HEK293T (cell line): ENCODE measurements at regions not wholly inside any gene's neighbourhood (a gene's known extent, or its start where the extent isn't known, plus 50 kb on each side); places are given as distances from the start of the nearest gene placed in this dataset.

Experiments
- CTCF ChIA-PET: fragments of 350-600 bp; formaldehyde crosslinking; extraction: SDS; loops from one replicate; lab custom pipeline; 2021; ENCODE audit warnings: antibody characterized with exemption, inconsistent platforms; lab: Yijun Ruan, JAX
- POLR2A ChIA-PET: fragments of 350-600 bp; formaldehyde crosslinking; extraction: SDS; loops from one replicate; lab custom pipeline; 2020; ENCODE audit warnings: antibody characterized with exemption, inconsistent platforms; lab: Yijun Ruan, JAX
- DNase-seq: peaks from one replicate; pipeline ENCODE4 v3.0.0; 2012; ENCODE audit warnings: mixed read lengths; ENCODE audit errors: extremely low spot score
- ARNT ChIP-seq: fragments of 450-650 bp; IDR thresholded peaks from 2 replicates; pipeline ENCODE4 v1.6.1; 2017; ENCODE audit warnings: mild to moderate bottlenecking
- BHLHE40 ChIP-seq: fragments of 450-650 bp; IDR thresholded peaks from 2 replicates; pipeline ENCODE4 v1.6.1; 2016; ENCODE audit warnings: mild to moderate bottlenecking, moderate library complexity, borderline replicate concordance
- CTBP1 ChIP-seq: fragments of 450-650 bp; IDR thresholded peaks from 2 replicates; pipeline ENCODE4 v1.6.1; 2016; ENCODE audit warnings: borderline replicate concordance
- ELF4 ChIP-seq: fragments of 450-650 bp; IDR thresholded peaks from 2 replicates; pipeline ENCODE4 v1.6.1; 2017; ENCODE audit warnings: antibody characterized with exemption
- FOXA1 ChIP-seq: fragments of 450-650 bp; IDR thresholded peaks from 2 replicates; pipeline ENCODE4 v1.6.1; 2016; ENCODE audit warnings: mild to moderate bottlenecking
- FOXK2 ChIP-seq: fragments of 450-650 bp; IDR thresholded peaks from 2 replicates; pipeline ENCODE4 v1.6.1; 2016; ENCODE audit warnings: mild to moderate bottlenecking
- FOXM1 ChIP-seq: fragments of 450-650 bp; IDR thresholded peaks from 2 replicates; pipeline ENCODE4 v1.6.1; 2017; ENCODE audit warnings: mild to moderate bottlenecking, borderline replicate concordance
- HDGF ChIP-seq: fragments of 450-650 bp; IDR thresholded peaks from 2 replicates; pipeline ENCODE4 v1.6.1; 2017; ENCODE audit warnings: antibody characterized with exemption, borderline replicate concordance
- L3MBTL2 ChIP-seq: fragments of 450-650 bp; conservative IDR thresholded peaks from 2 replicates; pipeline ENCODE4 v1.6.1; 2016; ENCODE audit warnings: mild to moderate bottlenecking
- LEF1 ChIP-seq: fragments of 450-650 bp; IDR thresholded peaks from 2 replicates; pipeline ENCODE4 v1.6.1; 2017; ENCODE audit warnings: mild to moderate bottlenecking, borderline replicate concordance
- NFRKB ChIP-seq: fragments of 450-650 bp; IDR thresholded peaks from 2 replicates; pipeline ENCODE4 v1.6.1; 2016; ENCODE audit warnings: mild to moderate bottlenecking, moderate library complexity
- SP1 ChIP-seq: fragments of 450-650 bp; IDR thresholded peaks from 2 replicates; pipeline ENCODE4 v1.6.1; 2017
- SUZ12 ChIP-seq: fragments of 450-650 bp; IDR thresholded peaks from 2 replicates; pipeline ENCODE4 v1.6.1; 2016; ENCODE audit warnings: mild to moderate bottlenecking
- TARDBP ChIP-seq: fragments of 450-650 bp; IDR thresholded peaks from 2 replicates; pipeline ENCODE4 v1.6.1; 2016
- ZNF384 ChIP-seq: fragments of 450-650 bp; IDR thresholded peaks from 2 replicates; pipeline ENCODE4 v1.6.1; 2016
- TF ChIP-seq, protein P1 (sequence below): fragments of 450-650 bp; IDR thresholded peaks from 2 replicates; pipeline ENCODE4 v1.6.1; 2016

DNA sequence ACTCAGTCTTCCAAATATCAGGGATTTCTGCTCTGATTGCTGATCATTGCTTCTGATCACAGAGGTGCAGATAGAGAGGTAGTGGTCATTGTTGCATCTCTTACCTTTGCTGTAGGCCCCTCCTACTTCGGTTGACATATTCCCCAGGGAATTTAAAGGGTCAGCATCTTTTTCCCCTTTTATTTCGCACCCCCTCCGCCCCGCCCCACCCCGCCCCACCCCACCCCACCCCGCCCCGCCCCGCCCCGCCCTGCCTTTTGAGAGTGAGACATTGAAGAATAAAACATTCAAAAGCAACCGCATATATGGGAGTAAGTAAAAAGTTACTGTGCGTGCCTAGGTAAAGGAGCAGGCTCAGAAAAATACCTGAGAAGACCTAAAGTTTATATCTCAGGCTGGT lies 463.9 kb downstream of the BTG1 start:
- POLR2A ChIA-PET, result no interaction called here
- no peak for DNase-seq
- TF ChIP-seq CTBP1 (no peak), FOXM1 (no peak), HDGF (no peak), LEF1 (no peak), SP1 (no peak), SUZ12 (no peak), BHLHE40 (no peak), ARNT (no peak), FOXA1 (no peak), TARDBP (no peak), FOXK2 (no peak), NFRKB (no peak), ZNF384 (no peak), L3MBTL2 (no peak)
- TF ChIP-seq, protein P1, sequence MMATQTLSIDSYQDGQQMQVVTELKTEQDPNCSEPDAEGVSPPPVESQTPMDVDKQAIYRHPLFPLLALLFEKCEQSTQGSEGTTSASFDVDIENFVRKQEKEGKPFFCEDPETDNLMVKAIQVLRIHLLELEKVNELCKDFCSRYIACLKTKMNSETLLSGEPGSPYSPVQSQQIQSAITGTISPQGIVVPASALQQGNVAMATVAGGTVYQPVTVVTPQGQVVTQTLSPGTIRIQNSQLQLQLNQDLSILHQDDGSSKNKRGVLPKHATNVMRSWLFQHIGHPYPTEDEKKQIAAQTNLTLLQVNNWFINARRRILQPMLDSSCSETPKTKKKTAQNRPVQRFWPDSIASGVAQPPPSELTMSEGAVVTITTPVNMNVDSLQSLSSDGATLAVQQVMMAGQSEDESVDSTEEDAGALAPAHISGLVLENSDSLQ, result no peak
- CTCF ChIA-PET, result no interaction called here

- POLR2A ChIA-PET, result no interaction called here
Observed at GRCh38 chr12:91680864-91681263, 464.8 kb downstream of the BTG1 start.

DNA sequence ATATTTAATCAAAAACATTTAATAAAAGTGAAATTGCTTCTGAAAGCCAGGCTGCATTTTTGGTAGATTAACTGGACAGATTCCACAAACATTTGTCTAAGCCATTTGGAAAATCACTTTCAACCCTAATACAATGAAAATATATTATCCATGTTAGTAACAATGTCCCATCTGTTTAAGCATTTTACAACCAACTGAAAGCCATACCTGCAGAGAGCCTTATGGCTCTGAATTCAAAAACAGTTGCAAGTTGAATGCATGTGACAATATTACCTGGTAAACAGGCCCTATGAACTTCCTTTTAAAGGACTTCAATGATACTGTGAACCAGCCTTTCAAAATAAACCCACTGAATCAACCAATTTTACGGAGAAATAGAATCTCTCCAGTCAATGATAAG lies 468.1 kb downstream of the BTG1 start:
- POLR2A ChIA-PET, result no interaction called here
- TF ChIP-seq SUZ12 (no peak), FOXA1 (no peak), LEF1 (no peak), ZNF384 (no peak)
- CTCF ChIA-PET, result no interaction called here
- DNase-seq, result no peak

More at GRCh38 chr12:91680864-91681263, 464.8 kb downstream of the BTG1 start:
- TF ChIP-seq, protein P1, result no peak
- no peak for TF ChIP-seq BHLHE40
- no peak for TF ChIP-seq FOXM1
- no peak for TF ChIP-seq SP1
- TF ChIP-seq SUZ12, result no peak
- no peak for TF ChIP-seq NFRKB
- TF ChIP-seq ELF4, result no peak
- no peak for TF ChIP-seq L3MBTL2
- no peak for TF ChIP-seq TARDBP
- TF ChIP-seq LEF1, result no peak
- no peak for TF ChIP-seq ZNF384
- no peak for TF ChIP-seq FOXK2
- TF ChIP-seq ARNT, result no peak
- no peak for TF ChIP-seq HDGF
- TF ChIP-seq FOXA1, result no peak
- TF ChIP-seq CTBP1, result no peak
- CTCF ChIA-PET, result no interaction called here
- DNase-seq, result no peak

DNA sequence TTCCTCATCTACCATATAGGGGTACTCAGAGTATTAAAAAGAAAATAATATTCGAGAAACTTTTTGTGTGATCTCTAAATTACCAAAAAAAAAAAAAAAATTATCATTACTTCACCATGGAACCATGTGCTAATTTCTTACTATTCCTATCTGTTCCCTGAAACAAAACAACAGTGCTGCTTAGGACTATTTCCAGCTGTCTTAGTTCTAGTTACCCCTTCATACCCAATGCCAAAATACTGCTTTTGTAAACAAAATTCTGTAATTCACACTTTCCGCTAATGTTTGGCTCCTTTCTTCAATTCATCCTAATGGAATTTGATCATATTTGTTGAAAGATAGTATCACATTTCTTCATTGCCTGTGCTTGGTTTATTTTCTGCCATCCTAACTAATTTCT lies 470.2 kb downstream of the BTG1 start:
- TF ChIP-seq BHLHE40 (no peak), SUZ12 (no peak), FOXK2 (no peak), SP1 (no peak), L3MBTL2 (no peak), NFRKB (no peak), LEF1 (no peak), TARDBP (no peak), FOXM1 (no peak), ARNT (no peak), CTBP1 (no peak), ELF4 (no peak), FOXA1 (no peak), ZNF384 (no peak), HDGF (no peak)
- TF ChIP-seq, protein P1, result no peak
- CTCF ChIA-PET, result no interaction called here
- POLR2A ChIA-PET, result no interaction called here
- no peak for DNase-seq

DNA sequence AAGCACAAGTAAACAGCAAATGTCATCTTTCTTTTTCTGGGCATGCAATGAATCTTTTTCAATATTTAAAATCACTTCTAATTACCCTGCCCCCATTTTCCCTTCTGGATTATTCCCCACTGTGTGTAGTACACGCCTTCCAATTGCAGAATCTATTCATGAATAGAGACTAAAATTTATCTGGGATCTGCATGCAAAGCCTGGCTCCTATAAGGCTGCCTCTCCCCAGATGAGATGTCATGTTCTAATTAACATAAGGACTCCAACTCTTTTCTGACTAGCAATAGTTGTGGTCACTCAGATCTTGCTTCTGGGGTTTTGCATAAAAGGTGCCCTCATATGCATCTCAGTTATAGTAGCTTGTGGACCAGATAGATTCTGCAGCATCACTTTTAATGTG lies 473.5 kb downstream of the BTG1 start:
- POLR2A ChIA-PET, result no interaction called here
- CTCF ChIA-PET, result no interaction called here
- TF ChIP-seq BHLHE40 (no peak), ZNF384 (no peak), LEF1 (no peak), CTBP1 (no peak), SUZ12 (no peak), FOXK2 (no peak)
- TF ChIP-seq, protein P1, result no peak
- no peak for DNase-seq

- no peak for TF ChIP-seq CTBP1
- TF ChIP-seq SUZ12, result no peak
- TF ChIP-seq ARNT, result no peak
- TF ChIP-seq SP1, result no peak
- no peak for TF ChIP-seq L3MBTL2
- no peak for TF ChIP-seq FOXA1
- TF ChIP-seq FOXM1, result no peak
- TF ChIP-seq HDGF, result no peak
- TF ChIP-seq FOXK2, result no peak
- TF ChIP-seq, protein P1, result no peak
- no peak for TF ChIP-seq ELF4
- no peak for TF ChIP-seq TARDBP
- no peak for TF ChIP-seq BHLHE40
- TF ChIP-seq NFRKB, result no peak
- TF ChIP-seq ZNF384, result no peak
- TF ChIP-seq LEF1, result no peak
- no peak for DNase-seq
- POLR2A ChIA-PET, result no interaction called here
- CTCF ChIA-PET, result no interaction called here
Observed at GRCh38 chr12:91667694-91668093, 478.0 kb downstream of the BTG1 start.
